ENCODE measurements at regions not wholly inside any gene's neighbourhood (a gene's known extent, or its start where the extent isn't known, plus 50 kb on each side); places are given as distances from the start of the nearest gene placed in this dataset.
A peak's percentile ranks its signal among the peaks of the same experiment; 100 is the strongest.
"Not testable (repeated sequence)": the region's sequence is repeated elsewhere in the genome, so short reads cannot be mapped to it uniquely, and the experiment has no call there.

GRCh38 chr19:20287070-20287469 is 120.1 kb downstream of the ZNF486 start:
- no peak for DNase-seq

GRCh38 chr19:20285876-20286275 is 118.9 kb downstream of the ZNF486 start:
- not testable (repeated sequence) for DNase-seq

- DNase-seq: no peak
Observed at GRCh38 chr19:20279516-20279915, 112.5 kb downstream of the ZNF486 start.

- DNase-seq: peak in 2 of 6 experiments; percentile 12 to 72
Observed at GRCh38 chr19:20278342-20278741, 111.3 kb downstream of the ZNF486 start.

- not testable (repeated sequence) for DNase-seq
Observed at GRCh38 chr19:20276732-20277082, 109.7 kb downstream of the ZNF486 start.

GRCh38 chr19:20276011-20276731 is 109.2 kb downstream of the ZNF486 start:
- no peak for DNase-seq

GRCh38 chr19:20273951-20274570 is 107.0 kb downstream of the ZNF486 start:
- no peak for DNase-seq

- DNase-seq: no peak
Observed at GRCh38 chr19:20273376-20273775, 106.4 kb downstream of the ZNF486 start.

GRCh38 chr19:20272627-20273010 is 105.6 kb downstream of the ZNF486 start:
- not testable (repeated sequence) for DNase-seq

- not testable (repeated sequence) for DNase-seq
Observed at GRCh38 chr19:20271927-20272626, 105.1 kb downstream of the ZNF486 start.

GRCh38 chr19:20271215-20271926 is 104.4 kb downstream of the ZNF486 start:
- no peak for DNase-seq

GRCh38 chr19:20269461-20269860 is 102.4 kb downstream of the ZNF486 start:
- DNase-seq: no peak

- not testable (repeated sequence) for DNase-seq
Observed at GRCh38 chr19:20261513-20261912, 94.5 kb downstream of the ZNF486 start.

- DNase-seq: not testable (repeated sequence)
Observed at GRCh38 chr19:20260738-20261137, 93.7 kb downstream of the ZNF486 start.

- DNase-seq: no peak
Observed at GRCh38 chr19:20259615-20260014, 92.6 kb downstream of the ZNF486 start.

GRCh38 chr19:20256606-20257005 is 89.6 kb downstream of the ZNF486 start:
- DNase-seq: no peak

- no peak for DNase-seq
Observed at GRCh38 chr19:20254121-20254520, 87.1 kb downstream of the ZNF486 start.

GRCh38 chr19:20252613-20253012 is 85.6 kb downstream of the ZNF486 start:
- DNase-seq: no peak

GRCh38 chr19:20250627-20251026 is 83.6 kb downstream of the ZNF486 start:
- DNase-seq: no peak

- no peak for DNase-seq
Observed at GRCh38 chr19:20250121-20250520, 83.1 kb downstream of the ZNF486 start.
